IMR-90 (cell line): ENCODE measurements at regions not wholly inside any gene's neighbourhood (a gene's known extent, or its start where the extent isn't known, plus 50 kb on each side); places are given as distances from the start of the nearest gene placed in this dataset.

Experiments used
- ATAC-seq: fragments of 200-7000 bp; cut with Tn5 transposase; 2 replicates; pipeline ENCODE4 v1.9.1; 2020; ENCODE audit warnings: low read depth, mild to moderate bottlenecking, moderate library complexity
- BruUV-seq: library from RNA; stranded (reverse); fragments of 400-500 nt; replicated peaks from 2 replicates; lab custom pipeline; 2021; lab: Mats Ljungman, UMichigan
- CTCF ChIA-PET: fragments of 300-600 bp; formaldehyde crosslinking; extraction: SDS; loops from one replicate; lab custom pipeline; 2021; ENCODE audit warnings: antibody characterized with exemption; lab: Yijun Ruan, JAX
- POLR2A ChIA-PET: fragments of 300-600 bp; sonication (Branson Sonifier 250); formaldehyde crosslinking; loops from one replicate; lab custom pipeline; 2022; ENCODE audit warnings: antibody characterized with exemption; ENCODE audit not compliant: unreplicated experiment; lab: Charles Lee
- DNase-seq: peaks from one replicate; pipeline ENCODE4 v3.0.0; 2013
- H2AFZ ChIP-seq: replicated peaks from 2 replicates; pipeline ENCODE3; 2013; ENCODE audit warnings: low read length, mild to moderate bottlenecking; ENCODE audit not compliant: poor library complexity
- H2AK5ac ChIP-seq: 2 replicates; pipeline ENCODE4 v1.6.1; 2013; ENCODE audit warnings: low read depth, low read length, inconsistent platforms
- H2AK9ac ChIP-seq: replicated peaks from 2 replicates; pipeline ENCODE3; 2013; ENCODE audit warnings: mild to moderate bottlenecking, low read depth, low read length, moderate library complexity; ENCODE audit not compliant: poor library complexity
- H2BK120ac ChIP-seq: 2 replicates; pipeline ENCODE4 v1.6.1; 2013; ENCODE audit warnings: low read depth, low read length, inconsistent platforms
- H2BK15ac ChIP-seq: 3 replicates; pipeline ENCODE4 v1.6.1; 2013; ENCODE audit warnings: low read depth, low read length, inconsistent platforms
- H2BK20ac ChIP-seq: 2 replicates; pipeline ENCODE4 v1.6.1; 2013; ENCODE audit warnings: low read depth, mild to moderate bottlenecking, inconsistent platforms, low read length, moderate library complexity
- H2BK5ac ChIP-seq: 2 replicates; pipeline ENCODE4 v1.6.1; 2013; ENCODE audit warnings: mild to moderate bottlenecking, low read depth, low read length, inconsistent platforms; ENCODE audit not compliant: poor library complexity, severe bottlenecking
- H3K14ac ChIP-seq: replicated peaks from 2 replicates; pipeline ENCODE4 v1.6.1; 2013; ENCODE audit warnings: low read depth, low read length, inconsistent platforms
- H3K18ac ChIP-seq: 2 replicates; pipeline ENCODE4 v1.6.1; 2013; ENCODE audit warnings: low read depth, low read length, control low read depth
- H3K23ac ChIP-seq: 2 replicates; pipeline ENCODE4 v1.6.1; 2013; ENCODE audit warnings: low read depth, low read length, inconsistent platforms
- H3K27ac ChIP-seq: 2 replicates; pipeline ENCODE4 v1.5.1; 2013; ENCODE audit warnings: mild to moderate bottlenecking, control low read depth, low read length; ENCODE audit not compliant: insufficient read depth
- H3K27me3 ChIP-seq: 2 replicates; pipeline ENCODE4 v1.6.1; 2013; ENCODE audit warnings: low read length; ENCODE audit not compliant: control insufficient read depth, insufficient read depth
- H3K36me3 ChIP-seq: 2 replicates; pipeline ENCODE4 v1.6.1; 2013; ENCODE audit warnings: low read length, mixed read lengths; ENCODE audit not compliant: control insufficient read depth, insufficient read depth
- H3K4ac ChIP-seq: 2 replicates; pipeline ENCODE4 v1.6.1; 2013; ENCODE audit warnings: low read depth, low read length, inconsistent platforms
- H3K4me1 ChIP-seq: 2 replicates; pipeline ENCODE4 v1.6.1; 2013; ENCODE audit warnings: low read length, mixed read lengths; ENCODE audit not compliant: control insufficient read depth, insufficient read depth
- H3K4me2 ChIP-seq: 2 replicates; pipeline ENCODE4 v1.6.1; 2013; ENCODE audit warnings: low read depth, mild to moderate bottlenecking, control low read depth, low read length, moderate library complexity
- H3K4me3 ChIP-seq: 2 replicates; pipeline ENCODE4 v1.5.1; 2013; ENCODE audit warnings: low read depth, mild to moderate bottlenecking, control low read depth, low read length, moderate library complexity; ENCODE audit not compliant: insufficient read depth
- H3K56ac ChIP-seq: 2 replicates; pipeline ENCODE4 v1.6.1; 2013; ENCODE audit warnings: low read length, inconsistent platforms; ENCODE audit not compliant: insufficient read depth; ENCODE audit errors: extremely low read depth
- H3K79me1 ChIP-seq, 2 experiments: 2 replicates each; pipeline ENCODE4 v1.6.1; 2013; ENCODE audit warnings: low read length in 2 of 2, inconsistent platforms in 1 of 2, low read depth in 1 of 2
- H3K9ac ChIP-seq: 2 replicates; pipeline ENCODE4 v1.6.1; 2013; ENCODE audit warnings: low read depth, low read length, control low read depth
- H3K9me1 ChIP-seq: 2 replicates; pipeline ENCODE4 v1.6.1; 2013; ENCODE audit warnings: low read length, inconsistent platforms; ENCODE audit not compliant: insufficient read depth
- H3K9me3 ChIP-seq: 2 replicates; pipeline ENCODE4 v1.6.1; 2013; ENCODE audit warnings: low read length; ENCODE audit not compliant: control insufficient read depth, insufficient read depth
- H4K20me1 ChIP-seq: 2 replicates; pipeline ENCODE4 v1.6.1; 2013; ENCODE audit warnings: low read length, inconsistent platforms; ENCODE audit not compliant: insufficient read depth
- H4K5ac ChIP-seq: 2 replicates; pipeline ENCODE4 v1.6.1; 2013; ENCODE audit warnings: mild to moderate bottlenecking, low read depth, low read length, control low read depth
- H4K8ac ChIP-seq, 2 experiments: 2 replicates each; pipeline ENCODE4 v1.6.1; 2013; ENCODE audit warnings: low read depth in 2 of 2, low read length in 2 of 2, control low read depth in 1 of 2, inconsistent platforms in 1 of 2
- H4K91ac ChIP-seq: 2 replicates; pipeline ENCODE4 v1.6.1; 2013; ENCODE audit warnings: low read depth, low read length, inconsistent platforms; ENCODE audit not compliant: insufficient read depth
- BHLHE40 ChIP-seq: fragments of 150-350 bp; IDR thresholded peaks from 2 replicates; pipeline ENCODE4 v1.6.1; 2016; ENCODE audit warnings: mild to moderate bottlenecking, low read depth, low read length
- CEBPB ChIP-seq: IDR thresholded peaks from 2 replicates; pipeline ENCODE4 v1.6.1; 2012; ENCODE audit warnings: low read depth, low read length, improper control_type of control experiment
- CHD1 ChIP-seq: IDR thresholded peaks from 2 replicates; pipeline ENCODE4 v1.6.1; 2012; ENCODE audit warnings: low read depth, low read length, improper control_type of control experiment
- ELK1 ChIP-seq: fragments of 150-350 bp; IDR thresholded peaks from 2 replicates; pipeline ENCODE4 v1.6.1; 2016; ENCODE audit warnings: low read depth, mild to moderate bottlenecking, low read length, moderate library complexity, borderline replicate concordance
- FOS ChIP-seq: fragments of 150-350 bp; IDR thresholded peaks from 2 replicates; pipeline ENCODE4 v1.6.1; 2016; ENCODE audit warnings: low read depth, low read length
- MAFK ChIP-seq: IDR thresholded peaks from 2 replicates; pipeline ENCODE4 v1.6.1; 2012; ENCODE audit warnings: low read depth, low read length, improper control_type of control experiment
- POLR2A ChIP-seq: IDR thresholded peaks from 2 replicates; pipeline ENCODE4 v1.6.1; 2012; ENCODE audit warnings: mild to moderate bottlenecking, low read depth, low read length
- RAD21 ChIP-seq: IDR thresholded peaks from 2 replicates; pipeline ENCODE4 v1.6.1; 2012; ENCODE audit warnings: low read length, improper control_type of control experiment
- SMC3 ChIP-seq: fragments of 150-350 bp; IDR thresholded peaks from 2 replicates; pipeline ENCODE4 v1.6.1; 2016; ENCODE audit warnings: low read depth, mild to moderate bottlenecking, antibody characterized with exemption, low read length, moderate library complexity
- WGBS, 2 experiments: methylation state at CpG; one replicate each; pipeline versions ENCODE4 v1.1.5 to v1.1.7; 2013; ENCODE audit warnings: missing lambda C conversion rate in 2 of 2; ENCODE audit not compliant: insufficient read length in 1 of 2; ENCODE audit errors: extremely low coverage in 2 of 2; 5-methylcytosine and 5-hydroxymethylcytosine counted together
- dilution Hi-C: fragments of 300-500 bp; cut with HindIII; formaldehyde crosslinking; loops from one replicate; pipeline ENCODE4 v1.14.3; 2018; ENCODE audit warnings: low sequenced_read_pairs; ENCODE audit not compliant: unreplicated experiment
- in situ Hi-C: fragments of 300-500 bp; cut with MboI; formaldehyde crosslinking; loops from 3 replicates; pipeline ENCODE4 v1.14.3; 2019; ENCODE audit warnings: low sequenced_read_pairs, inconsistent platforms, mixed read lengths
- intact Hi-C: fragments of 100-400 bp; cut with micrococcal nuclease; formaldehyde crosslinking; loops from 2 replicates; pipeline ENCODE4 v1.10.0; 2022

- H3K36me3 ChIP-seq = no peaks in the 10 kb centered on the region
- no peak overlapping the region for H2BK120ac ChIP-seq
- dilution Hi-C loops = no loop called here
- intact Hi-C loops = no loop called here
- no peak overlapping the region for H3K9ac ChIP-seq
- no peaks in the 10 kb centered on the region for H3K27me3 ChIP-seq
- no peak overlapping the region for H3K23ac ChIP-seq
- no peak overlapping the region for H2BK15ac ChIP-seq
- 0 out of 2 replicates have a peak overlapping the region, but pooled peaks have one; percentile 10 for H2AK5ac ChIP-seq
- DNase-seq (no peak), ATAC-seq (no peak)
- H3K56ac ChIP-seq = no peak overlapping the region
- H2BK20ac ChIP-seq = no peak overlapping the region
- H3K9me1 ChIP-seq = peaks cover 5% of the 10 kb centered on the region; the same call in 1 of the 2 replicates
- no CpG with 5 or more reads among the region's 7 CpGs for WGBS, 2 experiments
- in situ Hi-C loops = no loop called here
- H4K20me1 ChIP-seq = no peaks in the 10 kb centered on the region
- no peak overlapping the region for H3K14ac ChIP-seq
- no peak overlapping the region for H3K27ac ChIP-seq
- no peak overlapping the region for H3K18ac ChIP-seq
- no peak overlapping the region for H3K4ac ChIP-seq
- no peak overlapping the region for H3K4me3 ChIP-seq
- H4K5ac ChIP-seq = no peak overlapping the region
- BruUV-seq = no TSS peak
- H2AK9ac ChIP-seq = no peak overlapping the region
- no peak overlapping the region for H2AFZ ChIP-seq
- no peaks in the 10 kb centered on the region for H3K4me1 ChIP-seq
- no peaks in the 10 kb centered on the region for H3K9me3 ChIP-seq
- no peak overlapping the region for H4K8ac ChIP-seq
- TF ChIP-seq CEBPB (no peak), RAD21 (no peak), FOS (no peak), POLR2A (no peak), MAFK (no peak), BHLHE40 (no peak), CHD1 (no peak), ELK1 (no peak), SMC3 (no peak)
- no peak overlapping the region for H3K4me2 ChIP-seq
- ChIA-PET POLR2A (no interaction called here), CTCF (no interaction called here)
- no peak overlapping the region for H4K91ac ChIP-seq
- no peak overlapping the region for H2BK5ac ChIP-seq
- H3K79me1 ChIP-seq = no peaks in the 10 kb centered on the region
Measured at GRCh38 chr2:9710311-9710710, 79.5 kb upstream of the YWHAQ start.
